ENCODE measurements at regions not wholly inside any gene's neighbourhood (a gene's known extent, or its start where the extent isn't known, plus 50 kb on each side); places are given as distances from the start of the nearest gene placed in this dataset.

DNA sequence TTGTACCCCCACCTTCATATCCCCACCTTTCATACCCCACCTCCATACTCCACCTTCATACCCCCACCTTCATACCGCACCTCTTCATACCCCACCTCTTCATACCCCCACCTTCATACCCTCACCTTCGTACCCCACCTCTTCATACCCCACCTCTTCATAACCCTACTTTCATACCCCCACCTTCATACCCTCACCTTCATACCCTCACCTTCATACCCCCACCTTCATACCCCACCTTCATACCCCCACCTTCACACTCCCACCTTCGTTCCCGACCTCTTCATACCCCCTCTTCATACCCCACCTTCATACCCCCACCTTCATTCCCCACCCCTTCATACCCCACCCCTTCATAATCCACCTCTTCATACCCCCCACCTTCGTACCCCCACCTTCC, 92.9 kb upstream of the NAA20 start:
- no peak overlapping the region for H3K4me3 ChIP-seq (replicated peaks; ENCODE audit: insufficient read depth, low read length)
- no peak for TF ChIP-seq SPI1 (IDR thresholded peaks at IDR 0.05; ENCODE audit: borderline replicate concordance, low read depth)
- no peak for TF ChIP-seq GABPA (IDR thresholded peaks at IDR 0.05; ENCODE audit: low read depth)
- no peak for TF ChIP-seq POLR2AphosphoS5 (IDR thresholded peaks at IDR 0.05; ENCODE audit: low read depth)
- TF ChIP-seq REST (IDR thresholded peaks at IDR 0.05; ENCODE audit: insufficient replicate concordance, low read depth) = no peak
- TF ChIP-seq CTCF (IDR thresholded peaks at IDR 0.05; ENCODE audit: insufficient read depth, low read length) = no peak
- H3K27ac ChIP-seq (replicated peaks) = no peak overlapping the region
- H3K27me3 ChIP-seq (ENCODE audit: insufficient read depth, poor library complexity, severe bottlenecking) = no peaks in the 10 kb centered on the region
- DNase-seq (ENCODE audit: low read depth in 1 of 2, low spot score in 1 of 2) = no peak

- no peak for DNase-seq (ENCODE audit: low read depth in 1 of 2, low spot score in 1 of 2)
- H3K4me3 ChIP-seq (replicated peaks; ENCODE audit: insufficient read depth, low read length) = no peak overlapping the region
- no peak for TF ChIP-seq SPI1 (IDR thresholded peaks at IDR 0.05; ENCODE audit: borderline replicate concordance, low read depth)
- no peak overlapping the region for H3K27ac ChIP-seq (replicated peaks)
- no peaks in the 10 kb centered on the region for H3K27me3 ChIP-seq (ENCODE audit: insufficient read depth, poor library complexity, severe bottlenecking)
Measured at GRCh38 chr20:19926591-19926990, 90.6 kb upstream of the NAA20 start.

GRCh38 chr20:19928328-19929011, 88.7 kb upstream of the NAA20 start:
- DNase-seq (ENCODE audit: low read depth in 1 of 2, low spot score in 1 of 2) = no peak
- Histone ChIP-seq H3K27me3 (ENCODE audit: insufficient read depth, poor library complexity, severe bottlenecking) (no peaks in the 10 kb centered on the region), H3K4me3 (replicated peaks; ENCODE audit: insufficient read depth, low read length) (no peak overlapping the region), H3K27ac (replicated peaks) (no peak overlapping the region)
- TF ChIP-seq REST (IDR thresholded peaks at IDR 0.05; ENCODE audit: insufficient replicate concordance, low read depth) (no peak), POLR2AphosphoS5 (IDR thresholded peaks at IDR 0.05; ENCODE audit: low read depth) (no peak), CTCF (IDR thresholded peaks at IDR 0.05; ENCODE audit: insufficient read depth, low read length) (no peak), SPI1 (IDR thresholded peaks at IDR 0.05; ENCODE audit: borderline replicate concordance, low read depth) (no peak), GABPA (IDR thresholded peaks at IDR 0.05; ENCODE audit: low read depth) (no peak)

DNA sequence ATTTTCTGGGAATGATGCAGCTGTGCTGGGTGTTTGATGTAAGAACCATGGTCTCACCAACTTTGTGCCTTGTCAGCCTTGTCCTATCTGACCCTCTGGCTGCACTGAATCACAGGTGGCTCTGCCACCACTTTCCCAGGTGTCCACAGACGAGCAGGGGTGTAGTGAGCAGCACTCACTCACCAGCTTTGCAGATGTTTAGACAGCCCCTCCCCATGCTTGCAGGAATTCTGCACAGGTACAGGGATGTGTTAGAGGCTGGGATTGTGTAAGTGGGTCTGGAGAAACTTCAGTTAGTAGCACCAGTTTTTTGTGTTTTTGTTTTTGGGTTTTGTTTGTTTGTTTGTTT, 88.2 kb upstream of the NAA20 start:
- no peak overlapping the region for H3K27ac ChIP-seq (replicated peaks)
- TF ChIP-seq REST (IDR thresholded peaks at IDR 0.05; ENCODE audit: insufficient replicate concordance, low read depth) (no peak), GABPA (IDR thresholded peaks at IDR 0.05; ENCODE audit: low read depth) (no peak), CTCF (IDR thresholded peaks at IDR 0.05; ENCODE audit: insufficient read depth, low read length) (no peak), SPI1 (IDR thresholded peaks at IDR 0.05; ENCODE audit: borderline replicate concordance, low read depth) (no peak), POLR2AphosphoS5 (IDR thresholded peaks at IDR 0.05; ENCODE audit: low read depth) (no peak)
- H3K27me3 ChIP-seq (ENCODE audit: insufficient read depth, poor library complexity, severe bottlenecking) = no peaks in the 10 kb centered on the region
- DNase-seq (ENCODE audit: low read depth in 1 of 2, low spot score in 1 of 2) = no peak
- no peak overlapping the region for H3K4me3 ChIP-seq (replicated peaks; ENCODE audit: insufficient read depth, low read length)
